ENCODE measurements at regions not wholly inside any gene's neighbourhood (a gene's known extent, or its start where the extent isn't known, plus 50 kb on each side); places are given as distances from the start of the nearest gene placed in this dataset.
"Not testable (repeated sequence)": the region's sequence is repeated elsewhere in the genome, so short reads cannot be mapped to it uniquely, and the experiment has no call there.

- H3K4me3 ChIP-seq (ENCODE audit: low read depth, low read length) = no peak overlapping the region
- H3K9me3 ChIP-seq (ENCODE audit: control insufficient read depth, insufficient read depth, low read length) = peaks cover 15% of the 10 kb centered on the region
- TF ChIP-seq, protein P1, sequence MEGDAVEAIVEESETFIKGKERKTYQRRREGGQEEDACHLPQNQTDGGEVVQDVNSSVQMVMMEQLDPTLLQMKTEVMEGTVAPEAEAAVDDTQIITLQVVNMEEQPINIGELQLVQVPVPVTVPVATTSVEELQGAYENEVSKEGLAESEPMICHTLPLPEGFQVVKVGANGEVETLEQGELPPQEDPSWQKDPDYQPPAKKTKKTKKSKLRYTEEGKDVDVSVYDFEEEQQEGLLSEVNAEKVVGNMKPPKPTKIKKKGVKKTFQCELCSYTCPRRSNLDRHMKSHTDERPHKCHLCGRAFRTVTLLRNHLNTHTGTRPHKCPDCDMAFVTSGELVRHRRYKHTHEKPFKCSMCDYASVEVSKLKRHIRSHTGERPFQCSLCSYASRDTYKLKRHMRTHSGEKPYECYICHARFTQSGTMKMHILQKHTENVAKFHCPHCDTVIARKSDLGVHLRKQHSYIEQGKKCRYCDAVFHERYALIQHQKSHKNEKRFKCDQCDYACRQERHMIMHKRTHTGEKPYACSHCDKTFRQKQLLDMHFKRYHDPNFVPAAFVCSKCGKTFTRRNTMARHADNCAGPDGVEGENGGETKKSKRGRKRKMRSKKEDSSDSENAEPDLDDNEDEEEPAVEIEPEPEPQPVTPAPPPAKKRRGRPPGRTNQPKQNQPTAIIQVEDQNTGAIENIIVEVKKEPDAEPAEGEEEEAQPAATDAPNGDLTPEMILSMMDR (IDR thresholded peaks at IDR 0.05; ENCODE audit: low read depth, low read length) = no peak
- CTCF ChIA-PET = no interaction called here
- POLR2A ChIA-PET = no interaction called here
- H3K27me3 ChIP-seq (ENCODE audit: control insufficient read depth, insufficient read depth, low read length) = no peaks in the 10 kb centered on the region
- DNase-seq (ENCODE audit: low read depth, low spot score) = no peak
- no peak overlapping the region for H3K27ac ChIP-seq (ENCODE audit: low read depth, low read length)
These were observed 977.2 kb upstream of the USP15 start for GRCh38 chr12:61282790-61283575.

- no peak overlapping the region for H3K27ac ChIP-seq (ENCODE audit: low read depth, low read length)
- H3K4me3 ChIP-seq (ENCODE audit: low read depth, low read length) = no peak overlapping the region
- CTCF ChIA-PET = no interaction called here
- DNase-seq (ENCODE audit: low read depth, low spot score) = no peak
- no peaks in the 10 kb centered on the region for H3K27me3 ChIP-seq (ENCODE audit: control insufficient read depth, insufficient read depth, low read length)
- POLR2A ChIA-PET = no interaction called here
- TF ChIP-seq, protein P1 (IDR thresholded peaks at IDR 0.05; ENCODE audit: low read depth, low read length) = no peak
- peaks cover 15% of the 10 kb centered on the region for H3K9me3 ChIP-seq (ENCODE audit: control insufficient read depth, insufficient read depth, low read length)
These were observed 969.7 kb upstream of the USP15 start for GRCh38 chr12:61290473-61290872.

DNA sequence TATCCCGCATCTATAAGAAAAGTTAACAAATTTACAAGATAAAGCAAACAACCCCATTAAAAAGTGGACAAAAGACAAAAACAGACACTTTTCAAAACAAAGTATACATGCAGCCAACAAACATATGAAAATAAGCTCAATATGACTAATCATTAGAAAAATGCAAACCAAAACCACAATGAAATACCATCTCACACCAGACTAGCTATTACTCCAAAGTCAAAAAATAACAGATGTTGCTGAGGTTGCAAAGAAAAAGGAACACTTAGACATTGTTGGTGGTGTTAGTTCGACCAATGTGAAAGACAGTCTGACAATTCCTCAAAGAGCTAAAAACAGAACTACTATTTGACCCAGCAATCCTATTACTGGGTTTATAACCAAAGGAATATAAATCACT is 968.6 kb upstream of the USP15 start:
- ChIA-PET POLR2A (no interaction called here), CTCF (no interaction called here)
- DNase-seq (ENCODE audit: low read depth, low spot score) = no peak
- TF ChIP-seq, protein P1 (IDR thresholded peaks at IDR 0.05; ENCODE audit: low read depth, low read length) = no peak
- Histone ChIP-seq H3K27ac (ENCODE audit: low read depth, low read length) (no peak overlapping the region), H3K27me3 (ENCODE audit: control insufficient read depth, insufficient read depth, low read length) (no peaks in the 10 kb centered on the region), H3K9me3 (ENCODE audit: control insufficient read depth, insufficient read depth, low read length) (peaks cover 7% of the 10 kb centered on the region), H3K4me3 (ENCODE audit: low read depth, low read length) (no peak overlapping the region)

DNA sequence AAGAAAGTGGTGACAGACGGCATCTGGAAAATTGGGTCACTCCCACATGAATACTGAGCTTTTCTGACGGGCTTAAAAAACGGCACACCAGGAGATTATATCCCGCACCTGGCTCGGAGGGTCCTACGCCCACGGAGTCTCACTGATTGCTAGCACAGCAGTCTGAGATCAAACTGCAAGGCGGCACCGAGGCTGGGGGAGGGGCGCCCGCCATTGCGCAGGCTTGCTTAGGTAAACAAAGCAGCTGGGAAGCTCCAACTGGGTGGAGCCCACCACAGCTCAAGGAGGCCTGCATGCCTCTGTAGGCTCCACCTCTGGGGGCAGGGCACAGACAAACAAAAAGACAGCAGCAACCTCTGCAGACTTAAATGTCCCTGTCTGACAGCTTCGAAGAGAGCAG is 966.2 kb upstream of the USP15 start:
- H3K4me3 ChIP-seq (ENCODE audit: low read depth, low read length); H3K9me3 ChIP-seq (ENCODE audit: control insufficient read depth, insufficient read depth, low read length); H3K27me3 ChIP-seq (ENCODE audit: control insufficient read depth, insufficient read depth, low read length); CTCF ChIA-PET; H3K27ac ChIP-seq (ENCODE audit: low read depth, low read length); POLR2A ChIA-PET; DNase-seq (ENCODE audit: low read depth, low spot score): not testable (repeated sequence)

- no peaks in the 10 kb centered on the region for H3K9me3 ChIP-seq (ENCODE audit: control insufficient read depth, insufficient read depth, low read length)
- TF ChIP-seq, protein P1 (IDR thresholded peaks at IDR 0.05; ENCODE audit: low read depth, low read length) = no peak
- DNase-seq (ENCODE audit: low read depth, low spot score) = no peak
- CTCF ChIA-PET = no interaction called here
- POLR2A ChIA-PET = no interaction called here
- H3K4me3 ChIP-seq (ENCODE audit: low read depth, low read length) = no peak overlapping the region
- H3K27me3 ChIP-seq (ENCODE audit: control insufficient read depth, insufficient read depth, low read length) = no peaks in the 10 kb centered on the region
- no peak overlapping the region for H3K27ac ChIP-seq (ENCODE audit: low read depth, low read length)
These were observed 958.4 kb upstream of the USP15 start for GRCh38 chr12:61301817-61302216.
